ENCODE measurements at regions not wholly inside any gene's neighbourhood (a gene's known extent, or its start where the extent isn't known, plus 50 kb on each side); places are given as distances from the start of the nearest gene placed in this dataset.

DNA sequence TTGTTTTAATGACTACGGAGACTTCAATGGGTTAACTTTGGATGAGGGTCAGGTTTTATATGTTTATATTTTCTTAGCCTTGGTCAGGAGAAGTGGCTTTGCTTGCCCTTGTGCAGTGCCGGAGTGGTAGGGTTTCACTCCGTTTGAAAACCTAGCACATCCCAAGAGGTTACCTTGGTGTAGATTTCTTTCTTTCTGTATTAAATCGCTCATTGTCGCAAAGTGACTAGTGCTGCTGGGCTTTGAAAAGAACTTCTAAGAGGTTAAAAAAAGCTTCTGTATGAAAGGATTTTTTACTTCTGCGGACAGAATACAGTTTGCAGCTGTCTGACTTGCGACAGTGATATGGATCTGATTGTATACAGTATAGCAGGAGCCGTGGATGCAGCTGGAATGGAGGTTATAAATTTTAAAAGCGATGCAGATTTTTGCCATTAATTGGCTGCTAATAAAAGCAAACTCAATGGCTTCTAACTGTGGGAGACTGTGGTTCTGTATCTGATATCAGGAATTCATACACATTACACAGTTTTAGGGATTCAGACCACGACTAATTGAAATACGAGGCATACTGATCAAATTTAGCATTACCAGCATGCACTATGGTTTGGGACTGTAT, 340.9 kb upstream of the PITX2 start:
- no peaks in the 10 kb centered on the region for H3K9me3 ChIP-seq (ENCODE audit: low read length)
- H3K4me1 ChIP-seq (ENCODE audit: insufficient read depth, low read length) = no peaks in the 10 kb centered on the region
- H3K36me3 ChIP-seq (ENCODE audit: insufficient read depth, low read length) = no peaks in the 10 kb centered on the region
- H3K27ac ChIP-seq (ENCODE audit: low read depth, low read length) = no peak overlapping the region
- no peaks in the 10 kb centered on the region for H3K27me3 ChIP-seq (ENCODE audit: control insufficient read depth in 1 of 2, insufficient read depth in 2 of 2, low read length in 2 of 2)
- H3K4me3 ChIP-seq (ENCODE audit: low read depth in 1 of 2, low read length in 2 of 2) = no peak overlapping the region
- no peak overlapping the region for H3K9ac ChIP-seq (ENCODE audit: low read length)

DNA sequence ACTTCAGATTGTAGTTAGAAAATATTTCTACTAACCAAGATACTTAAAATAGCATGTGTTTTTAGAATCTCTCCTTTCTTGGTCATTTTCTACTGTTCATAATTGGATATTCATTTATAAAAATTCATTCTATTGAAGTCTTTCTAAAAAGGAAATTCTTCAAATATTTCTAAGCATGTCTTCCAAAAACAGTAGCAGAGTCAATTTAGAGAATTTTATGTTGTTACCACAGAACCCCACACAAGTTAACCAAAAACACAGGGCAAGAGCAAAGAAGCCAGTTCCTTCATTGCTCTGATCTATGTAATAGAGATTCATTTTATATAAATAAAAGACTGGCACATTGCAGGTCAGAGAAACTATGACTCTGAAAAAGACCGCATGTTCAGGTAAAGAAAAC, 345.1 kb upstream of the PITX2 start:
- Histone ChIP-seq H3K4me3 (ENCODE audit: low read depth in 1 of 2, low read length in 2 of 2) (no peak overlapping the region), H3K9ac (ENCODE audit: low read length) (no peak overlapping the region), H3K36me3 (ENCODE audit: insufficient read depth, low read length) (no peaks in the 10 kb centered on the region), H3K9me3 (ENCODE audit: low read length) (no peaks in the 10 kb centered on the region), H3K27me3 (ENCODE audit: control insufficient read depth in 1 of 2, insufficient read depth in 2 of 2, low read length in 2 of 2) (no peaks in the 10 kb centered on the region), H3K4me1 (ENCODE audit: insufficient read depth, low read length) (no peaks in the 10 kb centered on the region), H3K27ac (ENCODE audit: low read depth, low read length) (no peak overlapping the region)

GRCh38 chr4:110970642-110971041, 347.8 kb upstream of the PITX2 start:
- no peaks in the 10 kb centered on the region for H3K36me3 ChIP-seq (ENCODE audit: insufficient read depth, low read length)
- H3K4me1 ChIP-seq (ENCODE audit: insufficient read depth, low read length) = no peaks in the 10 kb centered on the region
- no peaks in the 10 kb centered on the region for H3K9me3 ChIP-seq (ENCODE audit: low read length)
- no peak overlapping the region for H3K27ac ChIP-seq (ENCODE audit: low read depth, low read length)
- H3K9ac ChIP-seq (ENCODE audit: low read length) = no peak overlapping the region
- no peaks in the 10 kb centered on the region for H3K27me3 ChIP-seq (ENCODE audit: control insufficient read depth in 1 of 2, insufficient read depth in 2 of 2, low read length in 2 of 2)
- H3K4me3 ChIP-seq (ENCODE audit: low read depth in 1 of 2, low read length in 2 of 2) = no peak overlapping the region

DNA sequence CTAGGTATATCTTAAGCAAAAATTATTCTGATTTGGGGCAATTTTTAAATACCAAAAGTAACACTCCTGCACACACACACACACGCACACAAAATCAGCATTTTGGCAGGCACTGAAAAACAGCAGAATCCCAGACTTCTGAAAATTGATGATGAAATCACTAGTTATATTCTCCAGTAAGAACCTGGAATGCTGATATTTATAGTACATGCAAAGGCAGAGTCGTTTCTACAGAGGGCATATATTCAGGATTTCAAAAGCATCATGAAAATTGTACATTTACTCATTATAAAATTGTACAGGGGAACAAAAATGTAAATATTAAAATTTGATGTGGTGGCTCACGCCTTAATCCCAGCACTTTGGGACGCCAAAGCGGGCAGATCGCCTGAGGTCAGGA, 352.5 kb upstream of the PITX2 start:
- no peak overlapping the region for H3K4me3 ChIP-seq (ENCODE audit: low read depth in 1 of 2, low read length in 2 of 2)
- no peak overlapping the region for H3K9ac ChIP-seq (ENCODE audit: low read length)
- H3K36me3 ChIP-seq (ENCODE audit: insufficient read depth, low read length) = no peaks in the 10 kb centered on the region
- H3K9me3 ChIP-seq (ENCODE audit: low read length) = no peaks in the 10 kb centered on the region
- H3K27ac ChIP-seq (ENCODE audit: low read depth, low read length) = no peak overlapping the region
- no peaks in the 10 kb centered on the region for H3K4me1 ChIP-seq (ENCODE audit: insufficient read depth, low read length)
- no peaks in the 10 kb centered on the region for H3K27me3 ChIP-seq (ENCODE audit: control insufficient read depth in 1 of 2, insufficient read depth in 2 of 2, low read length in 2 of 2)

GRCh38 chr4:110977554-110977953, 354.7 kb upstream of the PITX2 start:
- H3K9me3 ChIP-seq (ENCODE audit: low read length) = no peaks in the 10 kb centered on the region

DNA sequence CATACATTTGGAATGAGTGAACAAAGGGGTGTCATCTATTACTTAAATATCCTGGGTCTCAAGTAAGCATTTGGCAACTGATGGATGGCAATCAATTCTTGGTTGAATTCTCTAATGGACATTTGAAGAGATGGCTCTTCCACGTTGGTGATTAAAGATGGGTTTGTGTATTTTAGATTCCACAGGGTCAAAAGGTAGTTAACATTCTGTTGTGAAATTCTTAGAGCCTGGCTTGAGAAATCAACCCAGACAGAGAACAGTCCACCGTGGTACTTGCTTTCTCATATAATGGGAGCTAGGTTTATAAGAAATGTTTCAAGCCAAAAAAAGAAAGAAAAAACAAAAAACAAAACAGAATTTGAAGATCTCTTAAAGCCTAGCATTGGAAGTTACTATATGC, 355.9 kb upstream of the PITX2 start:
- Histone ChIP-seq H3K27me3 (ENCODE audit: control insufficient read depth in 1 of 2, insufficient read depth in 2 of 2, low read length in 2 of 2) (no peaks in the 10 kb centered on the region), H3K36me3 (ENCODE audit: insufficient read depth, low read length) (no peaks in the 10 kb centered on the region), H3K4me3 (ENCODE audit: low read depth in 1 of 2, low read length in 2 of 2) (no peak overlapping the region), H3K27ac (ENCODE audit: low read depth, low read length) (no peak overlapping the region), H3K9me3 (ENCODE audit: low read length) (no peaks in the 10 kb centered on the region), H3K9ac (ENCODE audit: low read length) (no peak overlapping the region), H3K4me1 (ENCODE audit: insufficient read depth, low read length) (no peaks in the 10 kb centered on the region)

More at GRCh38 chr4:110977554-110977953, 354.7 kb upstream of the PITX2 start:
- Histone ChIP-seq H3K27ac (ENCODE audit: low read depth, low read length) (no peak overlapping the region), H3K27me3 (ENCODE audit: control insufficient read depth in 1 of 2, insufficient read depth in 2 of 2, low read length in 2 of 2) (no peaks in the 10 kb centered on the region), H3K4me1 (ENCODE audit: insufficient read depth, low read length) (no peaks in the 10 kb centered on the region), H3K36me3 (ENCODE audit: insufficient read depth, low read length) (no peaks in the 10 kb centered on the region), H3K9ac (ENCODE audit: low read length) (no peak overlapping the region), H3K4me3 (ENCODE audit: low read depth in 1 of 2, low read length in 2 of 2) (no peak overlapping the region)

DNA sequence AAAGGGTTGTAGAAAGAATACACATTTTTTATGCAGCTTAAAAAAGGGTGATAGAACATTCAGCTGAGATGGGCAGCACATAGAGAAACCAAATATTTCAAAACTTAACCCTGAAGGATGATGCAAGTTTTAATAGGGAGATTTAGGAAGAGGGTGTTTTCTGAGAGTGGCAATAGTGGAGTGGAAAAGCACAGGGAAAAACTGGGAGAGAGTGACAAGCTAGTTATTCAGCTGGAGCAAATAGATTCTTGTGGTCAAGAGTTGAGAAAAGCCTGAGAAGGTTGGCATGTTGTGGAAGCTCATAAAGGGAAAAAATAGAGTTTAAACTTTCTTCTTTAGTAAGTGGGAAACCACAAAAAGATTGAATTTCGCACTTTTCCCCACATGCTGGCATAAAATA, 359.6 kb upstream of the PITX2 start:
- Histone ChIP-seq H3K4me3 (ENCODE audit: low read depth in 1 of 2, low read length in 2 of 2) (no peak overlapping the region), H3K9me3 (ENCODE audit: low read length) (no peaks in the 10 kb centered on the region), H3K4me1 (ENCODE audit: insufficient read depth, low read length) (no peaks in the 10 kb centered on the region), H3K27me3 (ENCODE audit: control insufficient read depth in 1 of 2, insufficient read depth in 2 of 2, low read length in 2 of 2) (no peaks in the 10 kb centered on the region), H3K27ac (ENCODE audit: low read depth, low read length) (no peak overlapping the region), H3K9ac (ENCODE audit: low read length) (no peak overlapping the region), H3K36me3 (ENCODE audit: insufficient read depth, low read length) (no peaks in the 10 kb centered on the region)

- no peaks in the 10 kb centered on the region for H3K27me3 ChIP-seq (ENCODE audit: control insufficient read depth in 1 of 2, insufficient read depth in 2 of 2, low read length in 2 of 2)
- H3K27ac ChIP-seq (ENCODE audit: low read depth, low read length) = no peak overlapping the region
- H3K9me3 ChIP-seq (ENCODE audit: low read length) = no peaks in the 10 kb centered on the region
- no peak overlapping the region for H3K9ac ChIP-seq (ENCODE audit: low read length)
- H3K36me3 ChIP-seq (ENCODE audit: insufficient read depth, low read length) = no peaks in the 10 kb centered on the region
- no peaks in the 10 kb centered on the region for H3K4me1 ChIP-seq (ENCODE audit: insufficient read depth, low read length)
- H3K4me3 ChIP-seq (ENCODE audit: low read depth in 1 of 2, low read length in 2 of 2) = no peak overlapping the region
Measured at GRCh38 chr4:110988722-110989121, 365.8 kb upstream of the PITX2 start.

DNA sequence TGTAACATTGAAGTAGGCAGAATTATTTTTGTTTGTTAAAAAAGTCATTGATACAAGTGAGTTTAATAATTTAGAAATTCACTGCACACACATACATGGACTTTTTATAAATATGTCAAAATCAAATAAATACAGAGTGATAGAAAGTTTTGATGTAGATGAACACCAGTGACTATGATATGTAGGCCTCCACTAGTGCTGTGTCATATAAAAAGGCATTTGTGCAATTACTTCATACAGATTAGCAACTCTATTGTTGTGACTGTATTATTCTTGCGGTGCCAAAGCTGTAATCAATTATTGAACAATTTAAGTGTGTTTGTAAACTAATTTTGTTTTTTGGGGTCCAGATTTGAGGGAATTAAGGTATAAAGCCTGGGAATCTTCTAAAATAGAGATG, 366.2 kb upstream of the PITX2 start:
- Histone ChIP-seq H3K9me3 (ENCODE audit: low read length) (no peaks in the 10 kb centered on the region), H3K4me3 (ENCODE audit: low read depth in 1 of 2, low read length in 2 of 2) (no peak overlapping the region), H3K9ac (ENCODE audit: low read length) (no peak overlapping the region), H3K27ac (ENCODE audit: low read depth, low read length) (no peak overlapping the region), H3K36me3 (ENCODE audit: insufficient read depth, low read length) (no peaks in the 10 kb centered on the region), H3K27me3 (ENCODE audit: control insufficient read depth in 1 of 2, insufficient read depth in 2 of 2, low read length in 2 of 2) (no peaks in the 10 kb centered on the region), H3K4me1 (ENCODE audit: insufficient read depth, low read length) (no peaks in the 10 kb centered on the region)

DNA sequence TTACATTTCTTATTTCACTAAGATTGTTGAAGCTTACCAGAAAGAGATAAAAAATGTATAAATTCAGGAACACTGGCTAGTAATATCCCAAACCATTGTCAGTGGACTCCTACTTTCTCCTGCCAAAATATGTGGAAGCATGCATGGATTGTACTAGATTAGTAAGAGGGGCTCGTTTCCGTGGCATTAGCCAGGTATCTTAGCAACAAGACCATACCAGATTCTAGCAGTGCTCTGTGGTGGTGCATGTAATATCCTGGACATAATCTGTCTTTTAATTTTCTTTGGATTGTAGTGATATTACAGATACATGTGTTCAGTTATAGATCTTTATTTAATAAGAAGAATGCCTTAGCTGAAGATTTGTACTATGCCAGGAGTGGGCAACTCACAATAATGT, 371.9 kb upstream of the PITX2 start:
- no peak overlapping the region for H3K9ac ChIP-seq (ENCODE audit: low read length)
- no peaks in the 10 kb centered on the region for H3K27me3 ChIP-seq (ENCODE audit: control insufficient read depth in 1 of 2, insufficient read depth in 2 of 2, low read length in 2 of 2)
- H3K36me3 ChIP-seq (ENCODE audit: insufficient read depth, low read length) = no peaks in the 10 kb centered on the region
- no peaks in the 10 kb centered on the region for H3K4me1 ChIP-seq (ENCODE audit: insufficient read depth, low read length)
- no peaks in the 10 kb centered on the region for H3K9me3 ChIP-seq (ENCODE audit: low read length)
- no peak overlapping the region for H3K4me3 ChIP-seq (ENCODE audit: low read depth in 1 of 2, low read length in 2 of 2)
- no peak overlapping the region for H3K27ac ChIP-seq (ENCODE audit: low read depth, low read length)

- H3K27ac ChIP-seq (ENCODE audit: low read depth, low read length) = no peak overlapping the region
- no peak overlapping the region for H3K9ac ChIP-seq (ENCODE audit: low read length)
- H3K9me3 ChIP-seq (ENCODE audit: low read length) = no peaks in the 10 kb centered on the region
- no peaks in the 10 kb centered on the region for H3K4me1 ChIP-seq (ENCODE audit: insufficient read depth, low read length)
- H3K4me3 ChIP-seq (ENCODE audit: low read depth in 1 of 2, low read length in 2 of 2) = no peak overlapping the region
- no peaks in the 10 kb centered on the region for H3K36me3 ChIP-seq (ENCODE audit: insufficient read depth, low read length)
- H3K27me3 ChIP-seq (ENCODE audit: control insufficient read depth in 1 of 2, insufficient read depth in 2 of 2, low read length in 2 of 2) = no peaks in the 10 kb centered on the region
Measured at GRCh38 chr4:110998320-110998719, 375.4 kb upstream of the PITX2 start.

DNA sequence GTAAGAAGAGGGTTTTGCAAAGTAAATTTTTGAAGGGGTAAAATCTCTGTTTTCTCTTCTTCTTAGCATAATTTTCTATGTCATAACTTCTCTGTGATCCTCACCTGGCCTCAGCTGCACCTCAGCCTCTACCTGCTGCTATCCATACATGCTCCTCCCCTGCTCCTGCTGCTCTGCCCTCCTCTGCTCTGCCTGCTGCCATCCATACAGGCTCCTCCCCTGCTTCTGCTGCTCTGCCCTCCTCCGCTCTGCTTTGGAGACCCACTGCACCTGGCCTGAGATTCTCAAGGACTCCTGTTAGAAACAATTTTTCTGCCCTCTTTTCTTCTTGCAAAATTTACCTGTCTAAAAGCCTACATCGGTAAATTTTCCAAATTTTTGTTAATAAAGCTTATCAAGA, 388.6 kb upstream of the PITX2 start:
- H3K4me1 ChIP-seq (ENCODE audit: insufficient read depth, low read length) = no peaks in the 10 kb centered on the region

More for the DNA sequence above, 388.6 kb upstream of the PITX2 start:
- H3K27ac ChIP-seq (ENCODE audit: low read depth, low read length) = no peak overlapping the region
- no peaks in the 10 kb centered on the region for H3K9me3 ChIP-seq (ENCODE audit: low read length)
- H3K9ac ChIP-seq (ENCODE audit: low read length) = no peak overlapping the region
- H3K4me3 ChIP-seq (ENCODE audit: low read depth in 1 of 2, low read length in 2 of 2) = no peak overlapping the region
- H3K27me3 ChIP-seq (ENCODE audit: control insufficient read depth in 1 of 2, insufficient read depth in 2 of 2, low read length in 2 of 2) = no peaks in the 10 kb centered on the region
- H3K36me3 ChIP-seq (ENCODE audit: insufficient read depth, low read length) = no peaks in the 10 kb centered on the region

Data from muscle layer of colon (tissue), 2 donors.